Kidney (tissue), 13 donors: ENCODE measurements at regions not wholly inside any gene's neighbourhood (a gene's known extent, or its start where the extent isn't known, plus 50 kb on each side); places are given as distances from the start of the nearest gene placed in this dataset.

Experiments
- DNase-seq, 5 donors: peaks; one replicate each; pipeline ENCODE4 v3.0.0-alpha.2; 2013 to 2020
- FAIRE-seq: peaks from 2 replicates; lab custom pipeline; 2012; peaks lifted over from hg19 to GRCh38; lab: Jason Lieb, UNC
- H3K27ac ChIP-seq, 2 donors: one replicate each; pipeline ENCODE4 v1.7.0; 2013; ENCODE audit warnings: low read depth in 2 of 2, low read length in 2 of 2, inconsistent platforms in 1 of 2
- H3K27me3 ChIP-seq: one replicate; pipeline ENCODE4 v1.7.1; 2013; ENCODE audit warnings: low read length, inconsistent platforms; ENCODE audit not compliant: control insufficient read depth, insufficient read depth
- H3K36me3 ChIP-seq, 3 donors: one replicate each; pipeline versions ENCODE4 v1.7.0 to v1.7.1; 2013; ENCODE audit warnings: low read length in 3 of 3, control low read depth in 1 of 3, inconsistent platforms in 1 of 3; ENCODE audit not compliant: insufficient read depth in 3 of 3, control insufficient read depth in 2 of 3
- H3K4me1 ChIP-seq, 3 donors: one replicate each; pipeline versions ENCODE4 v1.7.0 to v1.7.1; 2013; ENCODE audit warnings: low read length in 3 of 3, inconsistent platforms in 1 of 3, low read depth in 1 of 3; ENCODE audit not compliant: control insufficient read depth in 2 of 3, insufficient read depth in 2 of 3
- H3K4me3 ChIP-seq, 3 donors: one replicate each; pipeline versions ENCODE4 v1.7.0 to v1.8.1; 2013; ENCODE audit warnings: low read length in 3 of 3, control low read depth in 1 of 3, inconsistent platforms in 1 of 3
- H3K9ac ChIP-seq, 3 donors: one replicate each; pipeline versions ENCODE4 v1.7.0 to v1.7.1; 2013; ENCODE audit warnings: low read length in 3 of 3, control low read depth in 1 of 3, inconsistent platforms in 1 of 3
- H3K9me3 ChIP-seq, 3 donors: one replicate each; pipeline versions ENCODE4 v1.7.0 to v1.7.1; 2013; ENCODE audit warnings: low read length in 3 of 3, control low read depth in 1 of 3, inconsistent platforms in 1 of 3; ENCODE audit not compliant: control insufficient read depth in 2 of 3, insufficient read depth in 1 of 3
- CTCF ChIP-seq: IDR thresholded peaks from 3 replicates; pipeline ENCODE4 v1.5.1; 2012; ENCODE audit warnings: mild to moderate bottlenecking, moderate library complexity, borderline replicate concordance; ENCODE audit not compliant: insufficient read depth; ENCODE audit errors: extremely low read depth
- intact Hi-C: fragments of 100-400 bp; cut with DNase I; formaldehyde crosslinking; loops from one replicate; pipeline ENCODE4 v1.11.1; 2022
- donor health status: control.
- donor health status: control.
- donor health status: control.
- donor health status: control.
- donor health status: control.
- donor health status: DM: yes; HTN: yes; CAD: no.
- donor health status: Normal renal cell carcinoma (clear cell type).

GRCh38 chr5:58107704-58108103, 352.2 kb downstream of the PLK2 start:
- H3K4me1 ChIP-seq = no peaks in the 10 kb centered on the region
- no peaks in the 10 kb centered on the region for H3K9me3 ChIP-seq
- no peak overlapping the region for H3K4me3 ChIP-seq
- no peak overlapping the region for H3K27ac ChIP-seq
- H3K9ac ChIP-seq = no peak overlapping the region
- no peak for TF ChIP-seq CTCF
- DNase-seq = no peak
- intact Hi-C loops = no loop called here
- FAIRE-seq = no peak
- no peaks in the 10 kb centered on the region for H3K27me3 ChIP-seq
- no peaks in the 10 kb centered on the region for H3K36me3 ChIP-seq

GRCh38 chr5:58106754-58107410, 353.0 kb downstream of the PLK2 start:
- Histone ChIP-seq H3K27me3 (no peaks in the 10 kb centered on the region), H3K4me3 (no peak overlapping the region), H3K4me1 (no peaks in the 10 kb centered on the region), H3K9ac (no peak overlapping the region), H3K9me3 (no peaks in the 10 kb centered on the region), H3K36me3 (no peaks in the 10 kb centered on the region), H3K27ac (no peak overlapping the region)
- intact Hi-C loops = no loop called here
- DNase-seq (no peak), FAIRE-seq (no peak)
- no peak for TF ChIP-seq CTCF

GRCh38 chr5:58105836-58106235, 354.1 kb downstream of the PLK2 start:
- Histone ChIP-seq H3K9me3 (no peaks in the 10 kb centered on the region), H3K36me3 (no peaks in the 10 kb centered on the region), H3K9ac (no peak overlapping the region), H3K27ac (no peak overlapping the region), H3K4me3 (no peak overlapping the region), H3K27me3 (no peaks in the 10 kb centered on the region), H3K4me1 (no peaks in the 10 kb centered on the region)
- TF ChIP-seq CTCF = no peak
- intact Hi-C loops = no loop called here
- FAIRE-seq = no peak
- DNase-seq = no peak

GRCh38 chr5:58099257-58099656, 360.6 kb downstream of the PLK2 start:
- intact Hi-C loops = no loop called here
- DNase-seq = no peak
- Histone ChIP-seq H3K27ac (no peak overlapping the region), H3K27me3 (no peaks in the 10 kb centered on the region), H3K4me3 (no peak overlapping the region), H3K4me1 (no peaks in the 10 kb centered on the region), H3K9ac (no peak overlapping the region), H3K9me3 (no peaks in the 10 kb centered on the region), H3K36me3 (no peaks in the 10 kb centered on the region)
- no peak for TF ChIP-seq CTCF
- no peak for FAIRE-seq
